OCI-LY7 (cell line): ENCODE measurements at regions not wholly inside any gene's neighbourhood (a gene's known extent, or its start where the extent isn't known, plus 50 kb on each side); places are given as distances from the start of the nearest gene placed in this dataset.

Experiments used
- BruUV-seq: library from RNA; stranded (reverse); fragments of 400-500 nt; replicated peaks from 2 replicates; lab custom pipeline; 2021; lab: Mats Ljungman, UMichigan
- CTCF ChIA-PET: fragments of 300-600 bp; sonication (Branson Sonifier 250); formaldehyde crosslinking; loops from one replicate; lab custom pipeline; 2022; ENCODE audit warnings: antibody characterized with exemption; ENCODE audit not compliant: unreplicated experiment; lab: Charles Lee
- POLR2A ChIA-PET: fragments of 300-600 bp; sonication (Branson Sonifier 250); formaldehyde crosslinking; loops from one replicate; lab custom pipeline; 2022; ENCODE audit warnings: antibody characterized with exemption; lab: Charles Lee
- DNase-seq: peaks from one replicate; pipeline ENCODE4 v3.0.0-alpha.2; 2015; ENCODE audit warnings: low spot score
- H2AFZ ChIP-seq: fragments of 200-600 bp; sonication (generic), shearing (Covaris generic); 2 replicates; pipeline ENCODE4 v1.6.1; 2014; ENCODE audit warnings: mild to moderate bottlenecking, antibody characterized with exemption, low read length, moderate library complexity
- H3K27ac ChIP-seq: fragments of 200-600 bp; sonication (generic); 2 replicates; pipeline ENCODE4 v1.5.1; 2014; ENCODE audit warnings: mixed run types, low read depth, mild to moderate bottlenecking, moderate library complexity, low read length, inconsistent platforms; ENCODE audit not compliant: poor library complexity, severe bottlenecking
- H3K36me3 ChIP-seq: fragments of 200-600 bp; sonication (generic); 2 replicates; pipeline ENCODE4 v1.6.1; 2014; ENCODE audit warnings: mild to moderate bottlenecking, antibody characterized with exemption, low read length, moderate library complexity, mixed read lengths; ENCODE audit not compliant: insufficient read depth
- H3K4me1 ChIP-seq: fragments of 200-600 bp; sonication (generic); 2 replicates; pipeline ENCODE4 v1.5.1; 2014; ENCODE audit warnings: mild to moderate bottlenecking, low read length; ENCODE audit not compliant: insufficient read depth, poor library complexity, severe bottlenecking
- H3K4me2 ChIP-seq: fragments of 200-600 bp; sonication (generic); 2 replicates; pipeline ENCODE4 v1.6.1; 2014; ENCODE audit warnings: mild to moderate bottlenecking, low read length
- H3K4me3 ChIP-seq: fragments of 200-600 bp; sonication (generic); 2 replicates; pipeline ENCODE4 v1.5.1; 2014; ENCODE audit warnings: mild to moderate bottlenecking, low read depth, low read length; ENCODE audit not compliant: poor library complexity, severe bottlenecking
- H3K79me2 ChIP-seq: fragments of 200-600 bp; sonication (generic); 2 replicates; pipeline ENCODE4 v1.6.1; 2016; ENCODE audit warnings: low read depth, mild to moderate bottlenecking, low read length, moderate library complexity, mixed read lengths; ENCODE audit not compliant: insufficient read depth
- H3K9me2 ChIP-seq: fragments of 200-600 bp; sonication (generic); 2 replicates; pipeline ENCODE4 v1.6.1; 2016; ENCODE audit warnings: mild to moderate bottlenecking, low read length, mixed read lengths; ENCODE audit not compliant: insufficient read depth
- H3K9me3 ChIP-seq: fragments of 200-600 bp; sonication (generic); 2 replicates; pipeline ENCODE4 v1.6.1; 2014; ENCODE audit warnings: mild to moderate bottlenecking, mixed run types, low read length, mixed read lengths
- H4K20me1 ChIP-seq: fragments of 200-600 bp; sonication (generic); 2 replicates; pipeline ENCODE4 v1.6.1; 2014; ENCODE audit warnings: mild to moderate bottlenecking, antibody characterized with exemption, low read length, moderate library complexity, mixed read lengths; ENCODE audit not compliant: insufficient read depth
- CTCF ChIP-seq: fragments of 200-600 bp; sonication (generic); conservative IDR thresholded peaks from 2 replicates; pipeline ENCODE4 v1.5.1; 2014; ENCODE audit warnings: mild to moderate bottlenecking, antibody characterized with exemption, low read length, moderate library complexity, mixed read lengths
- EZH2phosphoT487 ChIP-seq: fragments of 200-600 bp; sonication (generic); IDR thresholded peaks from 2 replicates; pipeline ENCODE4 v1.6.1; 2018; ENCODE audit warnings: low read depth, borderline replicate concordance, mild to moderate bottlenecking, mixed run types, antibody characterized with exemption, low read length, moderate library complexity, mixed read lengths
- intact Hi-C: fragments of 100-400 bp; cut with micrococcal nuclease; formaldehyde crosslinking; loops from one replicate; pipeline ENCODE4 v1.10.0; 2022; ENCODE audit not compliant: unreplicated experiment

GRCh38 chr10:3260066-3260834, 87.7 kb upstream of the PITRM1 start:
- intact Hi-C loops: no loop called here

GRCh38 chr10:3259499-3259898, 86.9 kb upstream of the PITRM1 start:
- BruUV-seq: no TSS peak
- no peaks in the 10 kb centered on the region for H3K9me3 ChIP-seq
- CTCF ChIA-PET: no interaction called here

More at GRCh38 chr10:3260066-3260834, 87.7 kb upstream of the PITRM1 start:
- H3K9me2 ChIP-seq: no peaks in the 10 kb centered on the region
- H3K4me3 ChIP-seq: no peak overlapping the region
- no TSS peak for BruUV-seq
- H3K36me3 ChIP-seq: no peaks in the 10 kb centered on the region
- no peak for TF ChIP-seq EZH2phosphoT487
- no peak for TF ChIP-seq CTCF
- ChIA-PET POLR2A (no interaction called here), CTCF (no interaction called here)
- H3K79me2 ChIP-seq: no peaks in the 10 kb centered on the region
- no peak overlapping the region for H3K4me2 ChIP-seq
- no peaks in the 10 kb centered on the region for H4K20me1 ChIP-seq
- no peaks in the 10 kb centered on the region for H3K9me3 ChIP-seq
- H3K4me1 ChIP-seq: no peaks in the 10 kb centered on the region
- DNase-seq: no peak
- no peak overlapping the region for H3K27ac ChIP-seq
- no peak overlapping the region for H2AFZ ChIP-seq

More at GRCh38 chr10:3259499-3259898, 86.9 kb upstream of the PITRM1 start:
- no peak overlapping the region for H3K27ac ChIP-seq
- no peak for DNase-seq
- H2AFZ ChIP-seq: no peak overlapping the region
- no peaks in the 10 kb centered on the region for H3K79me2 ChIP-seq
- no peaks in the 10 kb centered on the region for H3K36me3 ChIP-seq
- POLR2A ChIA-PET: no interaction called here
- TF ChIP-seq EZH2phosphoT487 (no peak), CTCF (no peak)
- intact Hi-C loops: no loop called here
- no peaks in the 10 kb centered on the region for H4K20me1 ChIP-seq
- H3K4me2 ChIP-seq: no peak overlapping the region
- H3K9me2 ChIP-seq: no peaks in the 10 kb centered on the region
- H3K4me1 ChIP-seq: no peaks in the 10 kb centered on the region
- no peak overlapping the region for H3K4me3 ChIP-seq
